Spleen (tissue), 11 donors: ENCODE measurements at regions not wholly inside any gene's neighbourhood (a gene's known extent, or its start where the extent isn't known, plus 50 kb on each side); places are given as distances from the start of the nearest gene placed in this dataset.

Source experiments
- DNase-seq: peaks from one replicate; pipeline ENCODE4 v3.0.0-alpha.2; 2020
- H3K27ac ChIP-seq, 8 donors: fragments of 200-600 bp; sonication (generic) in 7 of 8; 1 replicate in 4 of 8; 2 replicates in 4 of 8; pipeline versions ENCODE4 v1.5.0 to v1.8.0; 2016 to 2021; ENCODE audit warnings: inconsistent platforms in 4 of 8, mild to moderate bottlenecking in 4 of 8, moderate library complexity in 1 of 8
- H3K27me3 ChIP-seq, 7 donors: fragments of 200-600 bp; sonication (generic) in 6 of 7; replicated peaks in 1 of 7; 1 replicate in 4 of 7; 2 replicates in 3 of 7; pipeline versions ENCODE4 v1.5.0 to v1.8.0; 2016 to 2021; ENCODE audit warnings: inconsistent platforms in 3 of 7, mild to moderate bottlenecking in 1 of 7
- H3K36me3 ChIP-seq, 6 donors: fragments of 200-600 bp; sonication (generic) in 5 of 6; 1 replicate in 4 of 6; 2 replicates in 2 of 6; pipeline versions ENCODE4 v1.5.0 to v1.8.0; 2016 to 2021; ENCODE audit warnings: inconsistent platforms in 2 of 6
- H3K4me1 ChIP-seq, 6 donors: fragments of 200-600 bp; sonication (generic) in 5 of 6; 1 replicate in 3 of 6; 2 replicates in 3 of 6; pipeline versions ENCODE4 v1.5.0 to v1.8.0; 2016 to 2021; ENCODE audit warnings: inconsistent platforms in 3 of 6
- H3K4me3 ChIP-seq, 8 donors: fragments of 200-600 bp; sonication (generic) in 7 of 8; 1 replicate in 4 of 8; 2 replicates in 4 of 8; pipeline versions ENCODE4 v1.5.0 to v1.8.0; 2016 to 2021; ENCODE audit warnings: inconsistent platforms in 4 of 8, mild to moderate bottlenecking in 4 of 8, moderate library complexity in 2 of 8
- H3K9me3 ChIP-seq, 8 donors: fragments of 200-600 bp; sonication (generic) in 7 of 8; 1 replicate in 4 of 8; 2 replicates in 4 of 8; pipeline versions ENCODE4 v1.5.0 to v1.8.0; 2016 to 2021; ENCODE audit warnings: inconsistent platforms in 4 of 8
- POLR2A ChIP-seq, 3 donors: fragments of 450-650 bp; IDR thresholded peaks; one replicate each; pipeline ENCODE4 v1.5.1; 2017; ENCODE audit warnings: antibody characterized with exemption in 3 of 3, mild to moderate bottlenecking in 1 of 3
- POLR2AphosphoS5 ChIP-seq, 3 donors: sonication (generic); formaldehyde crosslinking; IDR thresholded peaks; one replicate each; pipeline ENCODE4 v1.5.1; 2017; ENCODE audit warnings: antibody characterized with exemption in 3 of 3
- WGBS, 5 donors: extraction: QIAGEN DNeasy Blood & Tissue Kit in 3 of 5; methylation state at CpG; one replicate each; pipeline versions ENCODE4 v1.1.5 to v1.1.7; 2013 to 2018; 5-methylcytosine and 5-hydroxymethylcytosine counted together
- intact Hi-C: fragments of 100-400 bp; cut with DNase I; formaldehyde crosslinking; loops from one replicate; pipeline ENCODE4 v1.15.0; 2023; ENCODE audit warnings: low total_unique reads
- TF ChIP-seq, protein P1 (sequence below), 11 experiments: fragments of 200-600 bp in 7 of 11; fragments of 450-650 bp in 4 of 11; sonication (generic) in 4 of 11; IDR thresholded peaks in 8 of 11; conservative IDR thresholded peaks in 3 of 11; 1 replicate in 7 of 11; 2 replicates in 4 of 11; pipeline versions ENCODE4 v1.4.0 to v1.8.0; 2016 to 2021; ENCODE audit warnings: antibody characterized with exemption in 11 of 11, inconsistent platforms in 4 of 11, mild to moderate bottlenecking in 1 of 11
- donor health status: healthy with polysubstance abuse.
- donor health status: DM: no; HTN: no; CAD: no; lungs with moderate emphysema.
- donor health status: DM: no; HTN: no; CAD: no.
- donor health status: Bipolar disorder and iron deficiency.
- donor health status: healthy.
- donor health status: DM: no; HTN: no; CAD: no.
- donor health status: DM: yes; HTN: yes; CAD: no.

DNA sequence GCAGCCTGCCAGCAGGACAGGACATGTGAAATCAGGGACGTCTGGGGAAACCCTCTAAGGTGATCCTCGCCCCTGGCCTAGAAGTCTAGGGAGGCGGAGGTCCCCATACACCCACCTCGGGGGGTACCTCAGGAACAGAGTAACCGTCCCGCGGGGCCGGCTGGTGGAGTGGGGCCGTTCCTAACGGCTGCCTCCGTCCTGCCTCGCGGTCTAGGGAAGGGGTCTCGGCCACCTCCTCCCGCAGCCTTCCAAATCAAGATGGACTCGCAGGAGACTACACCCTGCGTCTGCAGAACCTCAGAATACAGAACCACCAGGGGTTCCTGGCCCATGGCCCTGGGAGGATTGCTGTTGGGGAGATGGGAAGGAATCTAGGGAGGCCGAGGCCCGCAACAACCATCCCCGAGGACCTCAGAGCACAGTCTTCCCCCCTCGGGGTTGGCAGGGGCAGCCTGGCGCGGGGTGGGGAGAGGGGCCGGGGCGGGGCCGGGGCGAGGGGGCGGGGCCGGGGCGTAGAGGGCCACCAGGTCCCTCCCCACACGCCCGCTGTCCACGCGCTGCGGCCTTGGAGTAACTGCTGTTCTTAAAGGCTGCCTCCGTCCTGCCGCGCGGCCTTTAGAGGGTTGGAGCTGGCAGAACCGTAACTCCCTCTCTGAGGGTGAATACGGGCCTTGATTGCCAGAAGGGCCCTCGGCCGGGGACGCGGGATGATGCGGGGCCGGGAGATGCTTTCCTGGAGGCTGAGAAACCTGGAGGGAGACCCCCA is 89.0 kb upstream of the MLN start:
- intact Hi-C loops, result no loop called here
- H3K27me3 ChIP-seq, result peaks cover 0 to 8% (median 0%) of the 10 kb centered on the region in 7 donors
- no peaks in the 10 kb centered on the region for H3K36me3 ChIP-seq
- H3K4me1 ChIP-seq, result no peaks in the 10 kb centered on the region
- no peak overlapping the region for H3K27ac ChIP-seq
- H3K4me3 ChIP-seq, result no peak overlapping the region
- TF ChIP-seq, protein P1, sequence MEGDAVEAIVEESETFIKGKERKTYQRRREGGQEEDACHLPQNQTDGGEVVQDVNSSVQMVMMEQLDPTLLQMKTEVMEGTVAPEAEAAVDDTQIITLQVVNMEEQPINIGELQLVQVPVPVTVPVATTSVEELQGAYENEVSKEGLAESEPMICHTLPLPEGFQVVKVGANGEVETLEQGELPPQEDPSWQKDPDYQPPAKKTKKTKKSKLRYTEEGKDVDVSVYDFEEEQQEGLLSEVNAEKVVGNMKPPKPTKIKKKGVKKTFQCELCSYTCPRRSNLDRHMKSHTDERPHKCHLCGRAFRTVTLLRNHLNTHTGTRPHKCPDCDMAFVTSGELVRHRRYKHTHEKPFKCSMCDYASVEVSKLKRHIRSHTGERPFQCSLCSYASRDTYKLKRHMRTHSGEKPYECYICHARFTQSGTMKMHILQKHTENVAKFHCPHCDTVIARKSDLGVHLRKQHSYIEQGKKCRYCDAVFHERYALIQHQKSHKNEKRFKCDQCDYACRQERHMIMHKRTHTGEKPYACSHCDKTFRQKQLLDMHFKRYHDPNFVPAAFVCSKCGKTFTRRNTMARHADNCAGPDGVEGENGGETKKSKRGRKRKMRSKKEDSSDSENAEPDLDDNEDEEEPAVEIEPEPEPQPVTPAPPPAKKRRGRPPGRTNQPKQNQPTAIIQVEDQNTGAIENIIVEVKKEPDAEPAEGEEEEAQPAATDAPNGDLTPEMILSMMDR (IDR thresholded peaks at IDR 0.05 in 8 of 11, conservative IDR thresholded peaks at IDR 0.05 in 3 of 11), result no peak
- TF ChIP-seq POLR2AphosphoS5 (IDR thresholded peaks at IDR 0.05) (no peak), POLR2A (IDR thresholded peaks at IDR 0.05) (no peak)
- H3K9me3 ChIP-seq, result no peaks in the 10 kb centered on the region
- no peak for DNase-seq
- 89 to 94% (median 92%) methylated on average over 26 to 47 of the region's 47 CpGs for WGBS, 5 donors

DNA sequence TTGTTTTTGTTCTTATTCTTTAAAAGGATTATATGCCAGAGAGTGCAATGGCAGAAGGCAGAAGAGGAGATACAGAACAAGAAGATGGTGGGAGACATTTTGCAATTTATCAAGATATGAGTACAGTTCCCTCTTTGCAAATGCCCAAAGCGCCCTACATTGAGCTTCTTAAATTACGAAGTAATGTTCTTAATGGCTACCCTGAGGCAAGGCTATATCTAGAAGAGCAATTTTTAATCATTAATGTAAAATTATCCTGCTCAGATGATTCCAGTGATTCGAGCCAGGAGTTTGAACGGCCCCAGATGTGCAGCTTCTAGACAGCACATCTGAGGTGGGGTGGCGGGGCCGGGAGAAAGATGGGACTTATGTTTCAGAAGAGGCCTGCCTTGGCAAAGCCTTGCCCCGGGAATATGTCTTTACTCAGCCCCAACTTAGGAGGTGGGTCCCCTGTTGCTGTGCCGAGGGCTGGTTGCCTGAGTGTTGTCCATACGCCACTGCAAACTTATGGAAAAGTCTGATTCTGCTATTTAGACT is 84.9 kb upstream of the MLN start:
- WGBS, 5 donors, result 79 to 93% (median 83%) methylated on average over 9 of the region's 9 CpGs
- intact Hi-C loops, result no loop called here
- H3K9me3 ChIP-seq, result no peaks in the 10 kb centered on the region
- TF ChIP-seq POLR2A (IDR thresholded peaks at IDR 0.05), result no peak
- TF ChIP-seq POLR2AphosphoS5 (IDR thresholded peaks at IDR 0.05), result no peak
- TF ChIP-seq, protein P1 (IDR thresholded peaks at IDR 0.05 in 8 of 11, conservative IDR thresholded peaks at IDR 0.05 in 3 of 11), result no peak
- H3K4me1 ChIP-seq, result no peaks in the 10 kb centered on the region
- peaks cover 0 to 8% (median 0%) of the 10 kb centered on the region in 7 donors for H3K27me3 ChIP-seq
- no peak overlapping the region for H3K27ac ChIP-seq
- no peak for DNase-seq
- no peak overlapping the region for H3K4me3 ChIP-seq
- no peaks in the 10 kb centered on the region for H3K36me3 ChIP-seq

DNA sequence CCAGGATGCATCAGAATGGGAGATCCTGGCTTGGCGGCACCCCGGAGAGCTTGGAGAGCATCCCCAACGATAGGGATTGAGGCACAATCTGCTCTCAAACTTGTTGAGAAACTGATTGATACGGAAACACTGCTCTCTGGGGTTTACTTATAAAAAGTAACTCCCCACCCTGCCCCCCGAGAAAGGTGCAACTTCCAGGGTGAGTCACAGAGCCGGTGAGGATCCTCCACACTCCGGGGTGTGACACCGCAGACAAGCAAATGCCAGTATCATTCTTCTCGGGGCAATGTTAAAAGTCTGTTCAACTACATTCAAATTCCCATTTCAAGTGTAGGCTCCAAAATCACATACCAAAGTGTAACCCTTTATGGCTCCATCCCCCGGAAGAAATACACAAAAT is 84.4 kb upstream of the MLN start:
- Histone ChIP-seq H3K36me3 (no peaks in the 10 kb centered on the region), H3K27me3 (peaks cover 0 to 8% (median 0%) of the 10 kb centered on the region in 7 donors), H3K4me1 (no peaks in the 10 kb centered on the region), H3K4me3 (no peak overlapping the region), H3K27ac (no peak overlapping the region), H3K9me3 (no peaks in the 10 kb centered on the region)
- 79 to 88% (median 86%) methylated on average over 10 of the region's 10 CpGs for WGBS, 5 donors
- intact Hi-C loops, result no loop called here
- DNase-seq, result no peak
- TF ChIP-seq POLR2A (IDR thresholded peaks at IDR 0.05) (no peak), POLR2AphosphoS5 (IDR thresholded peaks at IDR 0.05) (no peak)
- TF ChIP-seq, protein P1 (IDR thresholded peaks at IDR 0.05 in 8 of 11, conservative IDR thresholded peaks at IDR 0.05 in 3 of 11), result no peak

DNA sequence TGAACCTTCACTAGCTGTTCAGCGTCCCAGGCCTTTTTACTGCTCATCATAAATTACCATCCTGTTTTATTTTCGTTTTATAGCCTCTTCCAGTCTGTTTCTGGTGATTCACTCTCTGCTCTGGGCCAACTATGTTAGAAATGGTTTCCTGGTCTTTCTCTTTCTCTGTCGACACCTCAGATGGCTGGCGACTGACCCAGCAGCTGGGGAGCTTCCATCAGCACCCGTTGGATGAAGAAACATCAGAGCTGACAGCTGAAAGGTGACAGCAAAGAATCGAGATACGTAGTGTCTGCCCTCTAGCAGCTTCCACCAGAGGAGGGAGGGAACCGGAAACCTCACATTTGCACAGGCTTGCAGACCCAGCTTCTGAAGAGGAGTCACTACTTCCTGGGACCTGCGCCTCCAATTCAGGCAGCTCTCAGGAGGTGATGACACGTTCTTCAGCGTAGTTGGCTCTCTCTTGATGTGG is 82.9 kb upstream of the MLN start:
- H3K27me3 ChIP-seq, result no peaks in the 10 kb centered on the region
- no peak overlapping the region for H3K27ac ChIP-seq
- no peak overlapping the region for H3K4me3 ChIP-seq
- no peaks in the 10 kb centered on the region for H3K36me3 ChIP-seq
- intact Hi-C loops, result no loop called here
- no peaks in the 10 kb centered on the region for H3K9me3 ChIP-seq
- TF ChIP-seq POLR2AphosphoS5 (IDR thresholded peaks at IDR 0.05), result no peak
- no peak for TF ChIP-seq POLR2A (IDR thresholded peaks at IDR 0.05)
- H3K4me1 ChIP-seq, result no peaks in the 10 kb centered on the region
- WGBS, 5 donors, result 60 to 75% (median 74%) methylated on average over 11 of the region's 11 CpGs
- no peak for DNase-seq
